ENCODE measurements at regions not wholly inside any gene's neighbourhood (a gene's known extent, or its start where the extent isn't known, plus 50 kb on each side); places are given as distances from the start of the nearest gene placed in this dataset.
A peak's percentile ranks its signal among the peaks of the same experiment; 100 is the strongest.

DNA sequence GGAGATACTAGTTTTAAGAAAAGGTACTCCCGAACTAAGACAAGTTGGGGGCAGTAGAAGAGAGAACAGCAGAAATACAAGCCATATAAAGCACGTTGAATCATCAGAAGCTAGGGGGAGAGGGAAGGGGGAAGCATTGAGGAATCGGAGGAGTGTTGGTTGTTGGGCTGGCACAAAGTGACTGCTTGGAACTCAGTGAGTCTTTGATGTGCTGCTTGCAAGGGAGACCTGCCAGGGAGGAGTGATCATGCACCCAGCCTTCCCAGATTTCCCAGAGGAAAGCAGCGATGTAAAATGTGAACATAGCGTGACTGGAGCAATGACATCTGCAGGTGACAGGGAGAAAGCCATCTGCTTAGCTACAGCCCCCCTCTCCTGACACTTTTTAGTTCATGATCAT is 192.4 kb upstream of the IL12A start:
- DNase-seq, result no peak
- H3K4me3 ChIP-seq, result no peak overlapping the region
- TF ChIP-seq, protein P1, sequence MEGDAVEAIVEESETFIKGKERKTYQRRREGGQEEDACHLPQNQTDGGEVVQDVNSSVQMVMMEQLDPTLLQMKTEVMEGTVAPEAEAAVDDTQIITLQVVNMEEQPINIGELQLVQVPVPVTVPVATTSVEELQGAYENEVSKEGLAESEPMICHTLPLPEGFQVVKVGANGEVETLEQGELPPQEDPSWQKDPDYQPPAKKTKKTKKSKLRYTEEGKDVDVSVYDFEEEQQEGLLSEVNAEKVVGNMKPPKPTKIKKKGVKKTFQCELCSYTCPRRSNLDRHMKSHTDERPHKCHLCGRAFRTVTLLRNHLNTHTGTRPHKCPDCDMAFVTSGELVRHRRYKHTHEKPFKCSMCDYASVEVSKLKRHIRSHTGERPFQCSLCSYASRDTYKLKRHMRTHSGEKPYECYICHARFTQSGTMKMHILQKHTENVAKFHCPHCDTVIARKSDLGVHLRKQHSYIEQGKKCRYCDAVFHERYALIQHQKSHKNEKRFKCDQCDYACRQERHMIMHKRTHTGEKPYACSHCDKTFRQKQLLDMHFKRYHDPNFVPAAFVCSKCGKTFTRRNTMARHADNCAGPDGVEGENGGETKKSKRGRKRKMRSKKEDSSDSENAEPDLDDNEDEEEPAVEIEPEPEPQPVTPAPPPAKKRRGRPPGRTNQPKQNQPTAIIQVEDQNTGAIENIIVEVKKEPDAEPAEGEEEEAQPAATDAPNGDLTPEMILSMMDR (IDR thresholded peaks at IDR 0.05; ENCODE audit: borderline replicate concordance), result no peak
- H3K27me3 ChIP-seq (ENCODE audit: low read depth), result no peaks in the 10 kb centered on the region
- no peaks in the 10 kb centered on the region for H3K36me3 ChIP-seq
- peaks cover 93% of the 10 kb centered on the region for H3K4me1 ChIP-seq
- intact Hi-C loops (cut with micrococcal nuclease), result no loop called here
- H3K27ac ChIP-seq (replicated peaks), result peak overlapping the region; percentile 70
- H3K9me3 ChIP-seq (replicated peaks), result no peaks in the 10 kb centered on the region

DNA sequence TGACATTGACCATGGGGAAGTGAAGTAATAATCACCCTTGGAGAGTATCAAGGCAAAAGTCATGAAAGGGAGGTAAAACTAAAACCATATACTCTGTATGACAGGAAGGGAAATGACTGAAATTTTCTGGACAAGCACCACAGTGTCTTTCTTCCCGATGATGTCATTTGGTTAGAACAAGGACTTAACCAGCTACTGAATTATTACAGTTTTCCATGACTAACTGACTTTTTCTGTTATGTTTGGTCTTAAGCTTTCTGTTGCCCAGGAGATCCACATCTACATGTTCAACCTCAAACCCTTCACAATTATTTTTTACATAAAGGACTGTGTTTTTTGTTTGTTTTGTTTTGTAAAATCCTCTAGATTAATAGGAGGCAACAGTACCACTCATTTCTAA is 191.9 kb upstream of the IL12A start:
- peak overlapping the region; percentile 70 for H3K27ac ChIP-seq (replicated peaks)
- TF ChIP-seq, protein P1 (IDR thresholded peaks at IDR 0.05; ENCODE audit: borderline replicate concordance), result no peak
- no peaks in the 10 kb centered on the region for H3K36me3 ChIP-seq
- H3K27me3 ChIP-seq (ENCODE audit: low read depth), result no peaks in the 10 kb centered on the region
- H3K4me1 ChIP-seq, result peaks cover 93% of the 10 kb centered on the region
- H3K4me3 ChIP-seq, result no peak overlapping the region
- no peak for DNase-seq
- H3K9me3 ChIP-seq (replicated peaks), result no peaks in the 10 kb centered on the region
- intact Hi-C loops (cut with micrococcal nuclease), result no loop called here

DNA sequence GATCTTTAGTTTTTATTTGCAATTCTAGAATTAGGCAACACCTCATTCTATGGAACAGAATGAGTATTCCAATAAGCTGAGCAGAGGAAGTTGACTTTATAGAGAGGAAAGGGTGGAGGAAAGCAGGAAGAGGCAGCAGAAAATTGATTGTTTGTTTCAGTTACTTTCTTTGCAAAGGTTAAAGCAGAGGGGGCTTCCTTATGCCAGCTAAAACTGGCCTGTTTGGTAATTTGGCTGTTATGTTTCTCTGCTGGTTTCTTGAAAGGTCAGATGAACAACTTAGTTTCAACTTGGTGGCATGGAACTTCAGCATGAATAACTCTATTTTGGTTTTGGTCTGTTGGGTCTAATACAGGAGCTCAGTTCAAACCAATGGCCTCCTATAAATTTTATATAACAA is 190.9 kb upstream of the IL12A start:
- intact Hi-C loops (cut with micrococcal nuclease), result no loop called here
- Histone ChIP-seq H3K36me3 (no peaks in the 10 kb centered on the region), H3K27ac (replicated peaks) (peak overlapping the region; percentile 70), H3K9me3 (replicated peaks) (no peaks in the 10 kb centered on the region), H3K27me3 (ENCODE audit: low read depth) (no peaks in the 10 kb centered on the region), H3K4me1 (peaks cover 95% of the 10 kb centered on the region), H3K4me3 (no peak overlapping the region)
- TF ChIP-seq, protein P1 (IDR thresholded peaks at IDR 0.05; ENCODE audit: borderline replicate concordance), result no peak
- no peak for DNase-seq

DNA sequence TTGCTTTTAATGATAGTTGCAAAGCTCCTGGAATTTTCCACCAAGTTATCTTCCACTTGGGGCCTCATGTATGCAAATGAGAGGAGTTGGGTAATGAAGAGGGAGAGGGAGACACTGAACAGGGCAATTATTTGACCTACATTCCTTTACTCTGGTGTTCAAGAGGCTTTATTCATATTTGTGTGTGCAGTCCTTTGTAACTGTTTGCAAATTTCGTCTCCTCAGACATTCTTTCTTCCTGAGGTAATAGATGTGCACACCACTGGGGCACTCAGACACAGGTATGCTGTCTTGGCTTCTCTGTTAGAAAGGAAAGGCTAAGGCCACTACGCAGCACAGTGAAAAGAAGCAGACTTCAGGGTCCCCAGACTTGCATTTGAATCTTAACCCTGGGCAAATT is 189.7 kb upstream of the IL12A start:
- TF ChIP-seq, protein P1 (IDR thresholded peaks at IDR 0.05; ENCODE audit: borderline replicate concordance), result no peak
- no peak overlapping the region for H3K4me3 ChIP-seq
- H3K27me3 ChIP-seq (ENCODE audit: low read depth), result no peaks in the 10 kb centered on the region
- H3K36me3 ChIP-seq, result no peaks in the 10 kb centered on the region
- peak overlapping the region; percentile 24 for H3K27ac ChIP-seq (replicated peaks)
- H3K4me1 ChIP-seq, result peaks cover 91% of the 10 kb centered on the region
- no peak for DNase-seq
- intact Hi-C loops (cut with micrococcal nuclease), result no loop called here
- H3K9me3 ChIP-seq (replicated peaks), result no peaks in the 10 kb centered on the region

DNA sequence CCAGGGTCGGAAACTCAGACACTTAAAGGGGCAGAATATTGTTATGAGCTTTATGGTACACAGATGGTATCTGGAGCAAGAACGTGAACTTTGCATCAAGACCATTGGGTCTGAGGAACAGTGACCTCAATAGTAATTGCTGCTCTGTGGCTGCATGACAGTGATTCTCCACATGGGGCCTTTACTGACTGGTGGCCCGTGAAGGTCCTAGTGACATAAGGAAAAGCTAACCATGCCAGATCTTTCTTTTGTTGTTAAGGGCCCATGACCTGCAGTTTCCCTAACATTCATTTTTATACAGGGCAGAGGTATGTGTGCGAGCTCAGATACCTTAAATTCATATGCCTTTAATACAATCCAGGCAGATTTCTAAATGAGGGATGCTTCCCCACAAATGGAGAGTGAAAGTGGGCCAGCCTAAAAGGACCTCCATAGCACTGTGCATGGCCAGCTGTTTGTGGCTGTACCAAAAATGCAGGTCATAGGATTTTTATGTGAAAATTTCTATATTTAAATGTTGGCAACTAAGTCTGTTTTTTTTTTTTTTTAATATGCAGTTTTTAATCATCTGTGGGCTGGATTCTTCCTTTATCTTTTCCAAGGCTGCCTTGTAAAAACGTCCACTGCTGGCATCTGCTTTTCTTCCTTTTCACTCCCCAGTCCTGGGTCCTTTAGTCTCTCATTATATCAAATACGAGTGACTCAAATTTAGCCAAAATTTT is 188.0 kb upstream of the IL12A start:
- Histone ChIP-seq H3K9me3 (replicated peaks) (no peaks in the 10 kb centered on the region), H3K27me3 (ENCODE audit: low read depth) (no peaks in the 10 kb centered on the region), H3K4me1 (peaks cover 91% of the 10 kb centered on the region), H3K27ac (replicated peaks) (peak overlapping the region; percentile 7), H3K4me3 (no peak overlapping the region), H3K36me3 (no peaks in the 10 kb centered on the region)
- TF ChIP-seq, protein P1 (IDR thresholded peaks at IDR 0.05; ENCODE audit: borderline replicate concordance), result no peak
- intact Hi-C loops (cut with micrococcal nuclease), result loop anchor here (10.0 kb wide), 1 partner anchor 536 kb away; no protein-coding TSS in a partner anchor
- no peak for DNase-seq
